Choroid plexus epithelial cell (primary cell): ENCODE measurements at regions not wholly inside any gene's neighbourhood (a gene's known extent, or its start where the extent isn't known, plus 50 kb on each side); places are given as distances from the start of the nearest gene placed in this dataset.

Experiments used
- DNase-seq: peaks from one replicate; pipeline ENCODE4 v3.0.0-alpha.2; 2010; ENCODE audit warnings: low read depth
- H3K4me3 ChIP-seq: 2 replicates; pipeline ENCODE4 v1.5.1; 2011; ENCODE audit warnings: low read depth, mild to moderate bottlenecking, control low read depth, low read length, moderate library complexity
- CTCF ChIP-seq: conservative IDR thresholded peaks from 2 replicates; pipeline ENCODE4 v1.5.1; 2011; ENCODE audit warnings: low read depth, mild to moderate bottlenecking, control low read depth, inconsistent platforms, low read length, moderate library complexity

GRCh38 chr11:71327156-71328085, 75.0 kb upstream of the SHANK2 start:
- no peak overlapping the region for H3K4me3 ChIP-seq
- TF ChIP-seq CTCF = no peak
- DNase-seq = no peak

GRCh38 chr11:71326328-71326940, 74.1 kb upstream of the SHANK2 start:
- no peak for TF ChIP-seq CTCF
- no peak overlapping the region for H3K4me3 ChIP-seq
- DNase-seq = no peak

DNA sequence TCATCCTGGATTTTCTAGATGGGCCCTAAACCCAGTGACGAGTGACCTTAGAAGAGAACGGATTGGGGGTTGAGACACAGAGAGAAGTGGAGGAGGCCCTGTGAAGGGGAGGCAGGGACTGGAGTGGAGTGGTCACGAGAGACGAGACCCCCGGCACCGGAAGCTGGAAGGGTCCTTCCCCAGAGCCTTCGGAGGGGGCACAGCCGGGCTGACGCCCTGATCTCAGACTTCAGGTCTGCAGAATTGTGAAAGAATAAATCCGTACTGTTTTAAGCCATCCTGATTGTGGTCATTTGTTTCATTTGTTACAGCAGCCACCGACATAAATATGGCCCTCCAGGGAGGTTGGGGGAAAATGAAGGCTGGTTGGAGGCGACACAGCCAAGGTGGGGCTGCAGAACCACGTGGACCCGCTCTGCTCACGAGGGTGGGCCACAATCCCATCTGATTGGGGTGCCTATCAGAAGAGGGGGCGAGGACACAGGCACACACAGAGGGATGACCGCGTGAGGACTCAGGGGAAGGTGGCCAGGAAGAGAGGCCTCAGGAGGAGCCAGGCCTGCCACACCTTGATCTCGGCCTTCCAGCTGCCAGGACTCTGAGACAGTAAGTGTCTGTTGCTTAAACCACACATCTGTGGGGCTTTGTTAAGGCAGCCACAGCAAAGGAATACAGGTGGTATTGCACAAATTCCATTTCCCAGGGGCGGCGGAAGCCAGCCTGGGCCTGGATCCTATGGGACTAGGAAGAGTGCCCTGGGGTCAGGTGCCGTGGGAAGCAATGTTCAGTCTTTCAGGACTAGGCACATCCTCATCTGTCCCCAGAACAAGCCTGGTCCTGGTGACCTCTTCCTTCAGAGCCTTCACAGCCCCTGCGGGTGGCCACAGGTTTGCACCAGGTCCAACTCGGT, 73.3 kb upstream of the SHANK2 start:
- DNase-seq = no peak
- no peak for TF ChIP-seq CTCF
- H3K4me3 ChIP-seq = no peak overlapping the region

DNA sequence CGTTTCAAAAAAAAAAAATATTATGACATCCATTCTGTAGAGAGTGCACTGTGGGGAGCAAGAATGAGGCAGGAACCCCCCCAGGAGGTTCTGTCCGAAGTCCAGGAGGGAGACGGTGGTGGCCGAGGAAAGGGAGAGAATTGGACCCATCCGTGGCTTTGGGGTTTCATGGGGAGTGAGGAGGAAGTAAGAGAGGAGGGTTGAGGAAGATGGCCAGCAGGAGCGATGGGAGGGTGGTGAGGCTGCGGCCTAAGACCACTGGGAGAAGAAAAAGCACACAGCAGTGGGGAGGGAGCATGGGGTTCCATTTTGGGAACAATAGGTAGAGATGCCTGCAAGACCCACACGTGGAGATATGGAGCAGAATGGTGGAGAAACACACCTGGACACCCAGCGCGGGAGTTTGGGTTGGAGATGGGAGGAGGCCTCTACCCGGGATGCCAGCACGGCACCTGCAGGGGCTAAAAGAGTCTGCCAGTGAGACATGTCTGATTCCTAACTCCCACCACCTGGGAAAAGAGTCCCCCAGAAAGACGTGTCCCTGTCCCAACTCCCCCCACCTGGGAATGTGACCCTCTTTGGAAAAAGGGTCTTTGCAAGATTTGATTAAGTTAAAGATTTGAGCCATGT, 72.5 kb upstream of the SHANK2 start:
- no peak overlapping the region for H3K4me3 ChIP-seq
- no peak for DNase-seq
- no peak for TF ChIP-seq CTCF

- TF ChIP-seq CTCF = no peak
- no peak for DNase-seq
- H3K4me3 ChIP-seq = no peak overlapping the region
These were observed 71.6 kb upstream of the SHANK2 start for GRCh38 chr11:71323876-71324526.
